Stomach (tissue), 8 donors: ENCODE measurements at regions not wholly inside any gene's neighbourhood (a gene's known extent, or its start where the extent isn't known, plus 50 kb on each side); places are given as distances from the start of the nearest gene placed in this dataset.

Source experiments
- DNase-seq, 2 donors: peaks; one replicate each; pipeline versions ENCODE4 v3.0.0 to v3.0.0-alpha.2; 2013 to 2019
- H3K27ac ChIP-seq, 5 donors: fragments of 200-600 bp in 4 of 5; sonication (generic) in 4 of 5; one replicate each; pipeline ENCODE4 v1.5.1; 2013 to 2019; ENCODE audit warnings: mild to moderate bottlenecking in 1 of 5, moderate library complexity in 1 of 5
- H3K27me3 ChIP-seq, 3 donors: fragments of 200-600 bp; sonication (generic); one replicate each; pipeline ENCODE4 v1.5.1; 2017 to 2019; ENCODE audit warnings: mixed run types in 1 of 3
- H3K36me3 ChIP-seq, 4 donors: fragments of 200-600 bp; sonication (generic); 1 replicate in 3 of 4; 2 replicates in 1 of 4; pipeline ENCODE4 v1.5.1; 2016 to 2019
- H3K4me1 ChIP-seq, 4 donors: fragments of 200-600 bp; sonication (generic); one replicate each; pipeline ENCODE4 v1.5.1; 2016 to 2019
- H3K4me3 ChIP-seq, 4 donors: fragments of 200-600 bp; sonication (generic) in 3 of 4; one replicate each; pipeline ENCODE4 v1.5.1; 2016 to 2019; ENCODE audit warnings: mild to moderate bottlenecking in 1 of 4
- H3K9me3 ChIP-seq, 4 donors: fragments of 200-600 bp; sonication (generic); one replicate each; pipeline ENCODE4 v1.5.1; 2016 to 2019
- EP300 ChIP-seq: sonication (generic); formaldehyde crosslinking; IDR thresholded peaks from one replicate; pipeline ENCODE4 v1.6.1; 2017; ENCODE audit warnings: antibody characterized with exemption
- POLR2A ChIP-seq, 4 donors: fragments of 450-650 bp; IDR thresholded peaks; one replicate each; pipeline ENCODE4 v1.6.1; 2016; ENCODE audit warnings: antibody characterized with exemption in 4 of 4, control low read depth in 2 of 4, mild to moderate bottlenecking in 1 of 4, moderate library complexity in 1 of 4
- POLR2AphosphoS5 ChIP-seq, 3 donors: sonication (generic); formaldehyde crosslinking; IDR thresholded peaks; one replicate each; pipeline ENCODE4 v1.6.1; 2016; ENCODE audit warnings: antibody characterized with exemption in 3 of 3
- WGBS, 5 donors: extraction: QIAGEN DNeasy Blood & Tissue Kit in 3 of 5; methylation state at CpG; one replicate each; pipeline versions ENCODE4 v1.1.5 to v1.1.7; 2013 to 2018; 5-methylcytosine and 5-hydroxymethylcytosine counted together
- intact Hi-C: fragments of 100-400 bp; cut with DNase I; formaldehyde crosslinking; loops from one replicate; pipeline ENCODE4 v1.15.1; 2023; ENCODE audit warnings: low total_unique reads
- TF ChIP-seq, protein P1 (sequence below), 7 experiments: fragments of 450-650 bp in 4 of 7; fragments of 200-600 bp in 3 of 7; sonication (generic) in 3 of 7; IDR thresholded peaks; one replicate each; pipeline ENCODE4 v1.5.1; 2016 to 2019; ENCODE audit warnings: antibody characterized with exemption in 7 of 7, control low read depth in 2 of 7, mild to moderate bottlenecking in 1 of 7
- donor health status: healthy with polysubstance abuse.
- donor health status: Bipolar disorder and iron deficiency.
- donor health status: healthy.

DNA sequence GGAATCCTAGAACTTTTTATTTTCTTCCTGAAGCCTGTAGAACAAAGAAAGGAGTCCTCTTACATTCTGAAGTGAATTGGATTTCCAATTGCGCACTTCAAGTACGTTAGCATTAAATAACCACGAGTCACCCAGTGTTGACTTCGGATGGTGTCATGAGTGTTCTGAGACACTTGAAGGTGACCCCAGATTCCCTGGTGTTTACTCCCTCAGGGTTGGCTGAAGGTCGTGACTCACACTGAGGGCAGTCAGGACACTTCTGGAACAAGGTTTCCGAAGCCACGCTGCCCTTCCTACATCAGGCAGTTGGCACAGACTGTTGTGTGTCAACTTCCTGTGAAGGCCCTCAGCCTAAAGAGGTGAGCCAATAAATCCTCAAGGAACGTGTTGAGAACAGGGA is 186.6 kb upstream of the CELF2 start:
- Histone ChIP-seq H3K27ac (peak overlapping the region in 4 of 5 donors; percentile 42 to 66 (median 58)), H3K27me3 (no peaks in the 10 kb centered on the region), H3K4me1 (peaks cover 0 to 4% (median 0%) of the 10 kb centered on the region in 4 donors), H3K36me3 (no peaks in the 10 kb centered on the region), H3K9me3 (no peaks in the 10 kb centered on the region), H3K4me3 (no peak overlapping the region)
- WGBS, 5 donors = 63 to 76% (median 72%) methylated on average over 8 of the region's 8 CpGs
- DNase-seq = no peak
- intact Hi-C loops = no loop called here
- TF ChIP-seq EP300 (no peak), POLR2AphosphoS5 (IDR thresholded peaks at IDR 0.05) (peak in 1 of 3 donors; percentile 58)
- TF ChIP-seq, protein P1, sequence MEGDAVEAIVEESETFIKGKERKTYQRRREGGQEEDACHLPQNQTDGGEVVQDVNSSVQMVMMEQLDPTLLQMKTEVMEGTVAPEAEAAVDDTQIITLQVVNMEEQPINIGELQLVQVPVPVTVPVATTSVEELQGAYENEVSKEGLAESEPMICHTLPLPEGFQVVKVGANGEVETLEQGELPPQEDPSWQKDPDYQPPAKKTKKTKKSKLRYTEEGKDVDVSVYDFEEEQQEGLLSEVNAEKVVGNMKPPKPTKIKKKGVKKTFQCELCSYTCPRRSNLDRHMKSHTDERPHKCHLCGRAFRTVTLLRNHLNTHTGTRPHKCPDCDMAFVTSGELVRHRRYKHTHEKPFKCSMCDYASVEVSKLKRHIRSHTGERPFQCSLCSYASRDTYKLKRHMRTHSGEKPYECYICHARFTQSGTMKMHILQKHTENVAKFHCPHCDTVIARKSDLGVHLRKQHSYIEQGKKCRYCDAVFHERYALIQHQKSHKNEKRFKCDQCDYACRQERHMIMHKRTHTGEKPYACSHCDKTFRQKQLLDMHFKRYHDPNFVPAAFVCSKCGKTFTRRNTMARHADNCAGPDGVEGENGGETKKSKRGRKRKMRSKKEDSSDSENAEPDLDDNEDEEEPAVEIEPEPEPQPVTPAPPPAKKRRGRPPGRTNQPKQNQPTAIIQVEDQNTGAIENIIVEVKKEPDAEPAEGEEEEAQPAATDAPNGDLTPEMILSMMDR (IDR thresholded peaks at IDR 0.05) = no peak

- peaks cover 0 to 10% (median 7%) of the 10 kb centered on the region in 4 donors for H3K9me3 ChIP-seq
- TF ChIP-seq EP300 = no peak
- no peak for TF ChIP-seq POLR2A (IDR thresholded peaks at IDR 0.05)
- TF ChIP-seq POLR2AphosphoS5 (IDR thresholded peaks at IDR 0.05) = no peak
- TF ChIP-seq, protein P1 (IDR thresholded peaks at IDR 0.05) = no peak
- H3K4me1 ChIP-seq = peaks cover 0 to 4% (median 0%) of the 10 kb centered on the region in 4 donors
- no peak overlapping the region for H3K4me3 ChIP-seq
- no peak for DNase-seq
- H3K27ac ChIP-seq = no peak overlapping the region
- intact Hi-C loops = no loop called here
- H3K36me3 ChIP-seq = peaks cover 0 to 2% (median 0%) of the 10 kb centered on the region in 4 donors
- 78 to 85% (median 83%) methylated on average over 6 of the region's 6 CpGs for WGBS, 5 donors
- no peaks in the 10 kb centered on the region for H3K27me3 ChIP-seq
Observed at GRCh38 chr10:10833955-10834354, 183.7 kb upstream of the CELF2 start.

- Histone ChIP-seq H3K9me3 (peaks cover 3 to 12% (median 10%) of the 10 kb centered on the region in 4 donors), H3K4me3 (no peak overlapping the region), H3K27me3 (no peaks in the 10 kb centered on the region), H3K27ac (no peak overlapping the region), H3K4me1 (no peaks in the 10 kb centered on the region), H3K36me3 (peaks cover 0 to 4% (median 0%) of the 10 kb centered on the region in 4 donors)
- TF ChIP-seq, protein P1 (IDR thresholded peaks at IDR 0.05) = no peak
- TF ChIP-seq EP300 (no peak), POLR2AphosphoS5 (IDR thresholded peaks at IDR 0.05) (no peak), POLR2A (IDR thresholded peaks at IDR 0.05) (no peak)
- no peak for DNase-seq
- intact Hi-C loops = no loop called here
- WGBS, 5 donors = 21 to 74% (median 65%) methylated on average over 1 of the region's 1 CpG
Observed at GRCh38 chr10:10844251-10844650, 173.4 kb upstream of the CELF2 start.

DNA sequence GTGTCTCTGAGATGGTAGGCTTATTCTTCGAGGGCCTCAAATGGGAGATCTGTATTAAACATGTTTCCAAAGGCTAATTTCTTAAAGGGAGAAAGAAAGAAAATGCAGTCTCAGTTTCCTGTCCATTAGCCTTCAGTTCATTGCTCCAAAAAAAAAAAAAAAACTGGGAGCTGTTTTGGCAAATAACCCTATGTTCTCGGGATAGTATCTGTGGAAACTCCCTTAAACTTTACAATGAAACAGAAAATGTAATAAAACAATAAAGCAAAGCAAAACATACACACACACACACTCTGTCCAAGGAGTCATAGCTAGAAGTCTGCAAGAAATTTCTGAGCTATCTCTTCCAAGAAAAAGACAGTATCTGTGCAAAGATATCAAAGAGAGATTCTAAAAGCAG is 172.5 kb upstream of the CELF2 start:
- H3K9me3 ChIP-seq = peaks cover 0 to 2% (median under 1%) of the 10 kb centered on the region in 4 donors
- no peak for DNase-seq
- TF ChIP-seq, protein P1 (IDR thresholded peaks at IDR 0.05) = no peak
- H3K36me3 ChIP-seq = no peaks in the 10 kb centered on the region
- H3K4me3 ChIP-seq = no peak overlapping the region
- H3K27me3 ChIP-seq = no peaks in the 10 kb centered on the region
- H3K27ac ChIP-seq = no peak overlapping the region
- no peaks in the 10 kb centered on the region for H3K4me1 ChIP-seq
- WGBS, 5 donors = 25 to 55% (median 35%) methylated on average over 2 of the region's 2 CpGs
- intact Hi-C loops = no loop called here
